NCI-H1092 (cell line): ENCODE measurements at regions not wholly inside any gene's neighbourhood (a gene's known extent, or its start where the extent isn't known, plus 50 kb on each side); places are given as distances from the start of the nearest gene placed in this dataset.
"Not testable (repeated sequence)": the region's sequence is repeated elsewhere in the genome, so short reads cannot be mapped to it uniquely, and the experiment has no call there.

Source experiments
- DNase-seq: peaks from one replicate; lab custom pipeline; 2025; lab: John Stamatoyannopoulos, UW

GRCh38 chr1:166616206-166616605 lies 223.1 kb upstream of the POGK start:
- no peak for DNase-seq

GRCh38 chr1:166626711-166627110 lies 212.6 kb upstream of the POGK start:
- no peak for DNase-seq

GRCh38 chr1:166627558-166627957 lies 211.7 kb upstream of the POGK start:
- no peak for DNase-seq

- no peak for DNase-seq
Observed at GRCh38 chr1:166628259-166628658, 211.0 kb upstream of the POGK start.

- DNase-seq = no peak
Observed at GRCh38 chr1:166629946-166630345, 209.3 kb upstream of the POGK start.

- DNase-seq = no peak
Observed at GRCh38 chr1:166630369-166630768, 208.9 kb upstream of the POGK start.

GRCh38 chr1:166638137-166638536 lies 201.1 kb upstream of the POGK start:
- no peak for DNase-seq

- DNase-seq = not testable (repeated sequence)
Observed at GRCh38 chr1:166657228-166657627, 182.0 kb upstream of the POGK start.

- DNase-seq = not testable (repeated sequence)
Observed at GRCh38 chr1:166666790-166667189, 172.5 kb upstream of the POGK start.

GRCh38 chr1:166667600-166667999 lies 171.7 kb upstream of the POGK start:
- DNase-seq = not testable (repeated sequence)

GRCh38 chr1:166671627-166672026 lies 167.6 kb upstream of the POGK start:
- DNase-seq = no peak

- DNase-seq = no peak
Observed at GRCh38 chr1:166673722-166674121, 165.6 kb upstream of the POGK start.

GRCh38 chr1:166675213-166675612 lies 164.1 kb upstream of the POGK start:
- DNase-seq = no peak

- no peak for DNase-seq
Observed at GRCh38 chr1:166676981-166677380, 162.3 kb upstream of the POGK start.

- DNase-seq = no peak
Observed at GRCh38 chr1:166679369-166679768, 159.9 kb upstream of the POGK start.

- DNase-seq = no peak
Observed at GRCh38 chr1:166682588-166682987, 156.7 kb upstream of the POGK start.

- DNase-seq = not testable (repeated sequence)
Observed at GRCh38 chr1:166684669-166685068, 154.6 kb upstream of the POGK start.

GRCh38 chr1:166685200-166685599 lies 154.1 kb upstream of the POGK start:
- no peak for DNase-seq

- not testable (repeated sequence) for DNase-seq
Observed at GRCh38 chr1:166685891-166686290, 153.4 kb upstream of the POGK start.

- not testable (repeated sequence) for DNase-seq
Observed at GRCh38 chr1:166690596-166690995, 148.7 kb upstream of the POGK start.

GRCh38 chr1:166691476-166691875 lies 147.8 kb upstream of the POGK start:
- DNase-seq = no peak

- no peak for DNase-seq
Observed at GRCh38 chr1:166692346-166692745, 146.9 kb upstream of the POGK start.

- DNase-seq = no peak
Observed at GRCh38 chr1:166693158-166693557, 146.1 kb upstream of the POGK start.

GRCh38 chr1:166693673-166694297 lies 145.5 kb upstream of the POGK start:
- no peak for DNase-seq
